ENCODE measurements at regions not wholly inside any gene's neighbourhood (a gene's known extent, or its start where the extent isn't known, plus 50 kb on each side); places are given as distances from the start of the nearest gene placed in this dataset.
"Not testable (repeated sequence)": the region's sequence is repeated elsewhere in the genome, so short reads cannot be mapped to it uniquely, and the experiment has no call there.

GRCh38 chr15:98106615-98107194 lies 146.2 kb downstream of the ARRDC4 start:
- H3K9me3 Mint-ChIP-seq; H3K27me3 Mint-ChIP-seq; H3K27ac Mint-ChIP-seq; ATAC-seq (replicated peaks); DNase-seq; H3K36me3 Mint-ChIP-seq; H3K4me1 Mint-ChIP-seq; H3K4me3 Mint-ChIP-seq: not testable (repeated sequence)

- ATAC-seq (replicated peaks) (no peak), DNase-seq (no peak)
- H3K9me3 Mint-ChIP-seq, result peaks cover 0 to 2% of the 10 kb centered on the region in 2 donors
- no peak overlapping the region for H3K27ac Mint-ChIP-seq
- no peak overlapping the region for H3K4me3 Mint-ChIP-seq
- H3K36me3 Mint-ChIP-seq, result no peaks in the 10 kb centered on the region
- no peaks in the 10 kb centered on the region for H3K4me1 Mint-ChIP-seq
- H3K27me3 Mint-ChIP-seq, result peaks cover 0 to 3% of the 10 kb centered on the region in 2 donors
These were observed 151.3 kb downstream of the ARRDC4 start for GRCh38 chr15:98111806-98112205.

- Mint-ChIP-seq H3K27me3 (peaks cover 0 to 3% of the 10 kb centered on the region in 2 donors), H3K4me3 (no peak overlapping the region), H3K27ac (no peak overlapping the region), H3K36me3 (no peaks in the 10 kb centered on the region), H3K4me1 (no peaks in the 10 kb centered on the region), H3K9me3 (peaks cover 0 to 5% of the 10 kb centered on the region in 2 donors)
- no peak for DNase-seq
- ATAC-seq (replicated peaks), result no peak
These were observed 152.8 kb downstream of the ARRDC4 start for GRCh38 chr15:98113327-98113726.

- no peaks in the 10 kb centered on the region for H3K4me1 Mint-ChIP-seq
- no peak for DNase-seq
- no peaks in the 10 kb centered on the region for H3K27me3 Mint-ChIP-seq
- no peak for ATAC-seq (replicated peaks)
- H3K9me3 Mint-ChIP-seq, result peaks cover 0 to 2% of the 10 kb centered on the region in 2 donors
- H3K27ac Mint-ChIP-seq, result no peak overlapping the region
- no peaks in the 10 kb centered on the region for H3K36me3 Mint-ChIP-seq
- no peak overlapping the region for H3K4me3 Mint-ChIP-seq
These were observed 160.1 kb downstream of the ARRDC4 start for GRCh38 chr15:98120561-98120960.

- H3K36me3 Mint-ChIP-seq, result no peaks in the 10 kb centered on the region
- H3K27ac Mint-ChIP-seq, result no peak overlapping the region
- H3K9me3 Mint-ChIP-seq, result peaks cover 0 to 2% of the 10 kb centered on the region in 2 donors
- ATAC-seq (replicated peaks), result no peak
- H3K4me3 Mint-ChIP-seq, result no peak overlapping the region
- H3K27me3 Mint-ChIP-seq, result no peaks in the 10 kb centered on the region
- no peak for DNase-seq
- H3K4me1 Mint-ChIP-seq, result no peaks in the 10 kb centered on the region
These were observed 161.0 kb downstream of the ARRDC4 start for GRCh38 chr15:98121536-98121935.

GRCh38 chr15:98121957-98122356 lies 161.5 kb downstream of the ARRDC4 start:
- H3K36me3 Mint-ChIP-seq, result no peaks in the 10 kb centered on the region
- DNase-seq, result no peak
- no peak overlapping the region for H3K4me3 Mint-ChIP-seq
- no peak overlapping the region for H3K27ac Mint-ChIP-seq
- H3K27me3 Mint-ChIP-seq, result no peaks in the 10 kb centered on the region
- no peaks in the 10 kb centered on the region for H3K4me1 Mint-ChIP-seq
- peaks cover 0 to 2% of the 10 kb centered on the region in 2 donors for H3K9me3 Mint-ChIP-seq
- no peak for ATAC-seq (replicated peaks)

- Mint-ChIP-seq H3K4me3 (no peak overlapping the region), H3K27ac (no peak overlapping the region), H3K27me3 (peaks cover 0 to 3% of the 10 kb centered on the region in 2 donors), H3K36me3 (peaks cover 0 to 2% of the 10 kb centered on the region in 2 donors), H3K4me1 (peaks cover 0 to 5% of the 10 kb centered on the region in 2 donors), H3K9me3 (no peaks in the 10 kb centered on the region)
- ATAC-seq (replicated peaks), result no peak
- no peak for DNase-seq
These were observed 162.8 kb downstream of the ARRDC4 start for GRCh38 chr15:98123297-98123696.

- Mint-ChIP-seq H3K36me3 (peaks cover 0 to 2% of the 10 kb centered on the region in 2 donors), H3K4me3 (no peak overlapping the region)
These were observed 163.3 kb downstream of the ARRDC4 start for GRCh38 chr15:98123834-98124233.

GRCh38 chr15:98124581-98124980 lies 164.1 kb downstream of the ARRDC4 start:
- ATAC-seq (replicated peaks) (no peak), DNase-seq (no peak)
- Mint-ChIP-seq H3K36me3 (peaks cover 0 to 2% of the 10 kb centered on the region in 2 donors), H3K4me1 (peaks cover 0 to 5% of the 10 kb centered on the region in 2 donors), H3K9me3 (no peaks in the 10 kb centered on the region), H3K4me3 (no peak overlapping the region), H3K27ac (no peak overlapping the region), H3K27me3 (peaks cover 0 to 3% of the 10 kb centered on the region in 2 donors)

More at GRCh38 chr15:98123834-98124233, 163.3 kb downstream of the ARRDC4 start:
- Mint-ChIP-seq H3K4me1 (peaks cover 0 to 5% of the 10 kb centered on the region in 2 donors), H3K27me3 (peaks cover 0 to 3% of the 10 kb centered on the region in 2 donors), H3K9me3 (no peaks in the 10 kb centered on the region), H3K27ac (no peak overlapping the region)
- DNase-seq, result no peak
- no peak for ATAC-seq (replicated peaks)

GRCh38 chr15:98126326-98127085 lies 166.0 kb downstream of the ARRDC4 start:
- no peak for ATAC-seq (replicated peaks)
- no peak overlapping the region for H3K4me3 Mint-ChIP-seq
- no peak overlapping the region for H3K27ac Mint-ChIP-seq
- peaks cover 0 to 3% of the 10 kb centered on the region in 2 donors for H3K27me3 Mint-ChIP-seq
- no peaks in the 10 kb centered on the region for H3K9me3 Mint-ChIP-seq
- peaks cover 0 to 5% of the 10 kb centered on the region in 2 donors for H3K4me1 Mint-ChIP-seq
- DNase-seq, result no peak
- H3K36me3 Mint-ChIP-seq, result peaks cover 0 to 2% of the 10 kb centered on the region in 2 donors

- Mint-ChIP-seq H3K4me1 (peaks cover 0 to 5% of the 10 kb centered on the region in 2 donors), H3K27ac (no peak overlapping the region), H3K27me3 (peaks cover 0 to 3% of the 10 kb centered on the region in 2 donors), H3K36me3 (peaks cover 0 to 2% of the 10 kb centered on the region in 2 donors), H3K4me3 (no peak overlapping the region), H3K9me3 (no peaks in the 10 kb centered on the region)
- no peak for DNase-seq
- ATAC-seq (replicated peaks), result no peak
These were observed 167.1 kb downstream of the ARRDC4 start for GRCh38 chr15:98127586-98127985.

- Mint-ChIP-seq H3K4me3 (no peak overlapping the region), H3K27ac (no peak overlapping the region), H3K36me3 (peaks cover 0 to 2% of the 10 kb centered on the region in 2 donors), H3K9me3 (no peaks in the 10 kb centered on the region), H3K27me3 (peaks cover 0 to 3% of the 10 kb centered on the region in 2 donors), H3K4me1 (peaks cover 0 to 5% of the 10 kb centered on the region in 2 donors)
- DNase-seq (no peak), ATAC-seq (replicated peaks) (no peak)
These were observed 171.4 kb downstream of the ARRDC4 start for GRCh38 chr15:98131924-98132323.

GRCh38 chr15:98134905-98135304 lies 174.4 kb downstream of the ARRDC4 start:
- H3K4me3 Mint-ChIP-seq, result no peak overlapping the region
- no peaks in the 10 kb centered on the region for H3K9me3 Mint-ChIP-seq
- DNase-seq (no peak), ATAC-seq (replicated peaks) (no peak)
- no peak overlapping the region for H3K27ac Mint-ChIP-seq
- H3K36me3 Mint-ChIP-seq, result no peaks in the 10 kb centered on the region
- H3K4me1 Mint-ChIP-seq, result no peaks in the 10 kb centered on the region
- H3K27me3 Mint-ChIP-seq, result no peaks in the 10 kb centered on the region

- Mint-ChIP-seq H3K4me1 (no peaks in the 10 kb centered on the region), H3K27me3 (no peaks in the 10 kb centered on the region), H3K9me3 (no peaks in the 10 kb centered on the region), H3K36me3 (no peaks in the 10 kb centered on the region), H3K4me3 (no peak overlapping the region), H3K27ac (no peak overlapping the region)
- ATAC-seq (replicated peaks), result no peak
- DNase-seq, result no peak
These were observed 178.4 kb downstream of the ARRDC4 start for GRCh38 chr15:98138910-98139309.

GRCh38 chr15:98139337-98139736 lies 178.8 kb downstream of the ARRDC4 start:
- no peaks in the 10 kb centered on the region for H3K9me3 Mint-ChIP-seq
- no peaks in the 10 kb centered on the region for H3K36me3 Mint-ChIP-seq
- no peak overlapping the region for H3K27ac Mint-ChIP-seq
- H3K4me1 Mint-ChIP-seq, result no peaks in the 10 kb centered on the region
- ATAC-seq (replicated peaks) (no peak), DNase-seq (no peak)
- no peak overlapping the region for H3K4me3 Mint-ChIP-seq
- no peaks in the 10 kb centered on the region for H3K27me3 Mint-ChIP-seq

All from stimulated activated naive B cell treated with anti-CD40 and anti-IgM and Interleukin-4, amounts not matched to agents 10 μg/mL and 1 μg/mL and 100 μg/mL, for 72 hours (primary cell).